B cell (primary cell): ENCODE measurements at regions not wholly inside any gene's neighbourhood (a gene's known extent, or its start where the extent isn't known, plus 50 kb on each side); places are given as distances from the start of the nearest gene placed in this dataset.

Experiments
- ATAC-seq: fragments of 200-7000 bp; cut with Tn5 transposase; one replicate; pipeline ENCODE4 v1.10.0; 2021; ENCODE audit warnings: low read depth, mild to moderate bottlenecking, moderate number of reproducible peaks, moderate library complexity
- CTCF ChIA-PET: fragments of 350-600 bp; sonication (Branson Sonifier 250); formaldehyde crosslinking; loops from one replicate; lab custom pipeline; 2021; ENCODE audit warnings: antibody characterized with exemption, inconsistent platforms; lab: Charles Lee
- POLR2A ChIA-PET: fragments of 350-600 bp; sonication (Branson Sonifier 250); formaldehyde crosslinking; loops from one replicate; lab custom pipeline; 2021; ENCODE audit warnings: antibody characterized with exemption; lab: Charles Lee
- DNase-seq: peaks from one replicate; pipeline ENCODE4 v3.0.0; 2013
- H2AFZ ChIP-seq: 2 replicates; pipeline ENCODE4 v1.6.1; 2012; ENCODE audit warnings: mild to moderate bottlenecking, low read depth, low read length; ENCODE audit not compliant: insufficient read depth, poor library complexity, severe bottlenecking
- H3K27ac ChIP-seq, 2 donors: 1 replicate in 1 of 2; 2 replicates in 1 of 2; pipeline ENCODE4 v1.5.1; 2012 to 2013; ENCODE audit warnings: low read length in 2 of 2, mild to moderate bottlenecking in 2 of 2, moderate library complexity in 1 of 2
- H3K27me3 ChIP-seq, 4 experiments: fragments of 200-600 bp in 1 of 4; sonication (generic) in 1 of 4; replicated peaks in 1 of 4; 1 replicate in 2 of 4; 2 replicates in 2 of 4; pipeline versions ENCODE4 v1.6.1 to v1.7.0; 2013 to 2016; ENCODE audit warnings: low read length in 3 of 4, mild to moderate bottlenecking in 2 of 4, mixed read lengths in 1 of 4, moderate library complexity in 1 of 4; ENCODE audit not compliant: insufficient read depth in 4 of 4, control insufficient read depth in 3 of 4; ENCODE audit errors: control extremely low read depth in 1 of 4
- H3K36me3 ChIP-seq, 2 experiments: replicated peaks in 1 of 2; 1 replicate in 1 of 2; 2 replicates in 1 of 2; pipeline versions ENCODE4 v1.6.1 to v1.7.1; 2013; ENCODE audit warnings: low read length in 1 of 2; ENCODE audit not compliant: insufficient read depth in 2 of 2, control insufficient read depth in 1 of 2; ENCODE audit errors: control extremely low read depth in 1 of 2, extremely low read depth in 1 of 2
- H3K4me1 ChIP-seq, 2 donors: fragments of 200-600 bp in 1 of 2; sonication (generic) in 1 of 2; 1 replicate in 1 of 2; 2 replicates in 1 of 2; pipeline versions ENCODE4 v1.5.1 to v1.6.1; 2013 to 2017; ENCODE audit warnings: low read length in 2 of 2; ENCODE audit not compliant: control insufficient read depth in 2 of 2, insufficient read depth in 2 of 2
- H3K4me2 ChIP-seq: replicated peaks from 2 replicates; pipeline ENCODE3; 2012; ENCODE audit warnings: mild to moderate bottlenecking, low read depth, low read length; ENCODE audit not compliant: poor library complexity, severe bottlenecking
- H3K4me3 ChIP-seq, 5 experiments: fragments of 200-600 bp in 1 of 5; sonication (generic) in 1 of 5; 1 replicate in 3 of 5; 2 replicates in 2 of 5; pipeline versions ENCODE4 v1.5.1 to v1.7.0; 2011 to 2016; ENCODE audit warnings: low read length in 4 of 5, mild to moderate bottlenecking in 4 of 5, low read depth in 2 of 5, control low read depth in 1 of 5, moderate library complexity in 1 of 5; ENCODE audit not compliant: insufficient read depth in 1 of 5; ENCODE audit errors: control extremely low read depth in 1 of 5, extremely low read depth in 1 of 5
- H3K79me2 ChIP-seq: fragments of 200-600 bp; sonication (generic); one replicate; pipeline ENCODE4 v1.6.0; 2016; ENCODE audit warnings: low read length; ENCODE audit not compliant: control insufficient read depth, insufficient read depth
- H3K9ac ChIP-seq: fragments of 200-600 bp; sonication (generic); 2 replicates; pipeline ENCODE4 v1.6.1; 2017; ENCODE audit warnings: mild to moderate bottlenecking, low read length, moderate library complexity
- H3K9me3 ChIP-seq, 3 donors: one replicate each; pipeline versions ENCODE4 v1.6.1 to v1.7.1; 2013; ENCODE audit warnings: low read length in 2 of 3; ENCODE audit not compliant: control insufficient read depth in 2 of 3, insufficient read depth in 1 of 3; ENCODE audit errors: control extremely low read depth in 1 of 3
- H4K20me1 ChIP-seq: 2 replicates; pipeline ENCODE4 v1.6.0; 2012; ENCODE audit warnings: mild to moderate bottlenecking, low read length; ENCODE audit not compliant: insufficient read depth, control insufficient read depth, poor library complexity, severe bottlenecking
- H3K27ac Mint-ChIP-seq: one replicate; pipeline ENCODE4 v1.8.0; 2021; ENCODE audit warnings: mixed read lengths
- H3K27me3 Mint-ChIP-seq: one replicate; pipeline ENCODE4 v1.8.0; 2021; ENCODE audit warnings: mixed read lengths
- H3K4me1 Mint-ChIP-seq: one replicate; pipeline ENCODE4 v1.8.0; 2021; ENCODE audit warnings: mixed read lengths
- H3K4me3 Mint-ChIP-seq: one replicate; pipeline ENCODE4 v1.8.0; 2021; ENCODE audit warnings: mixed read lengths
- H3K9me3 Mint-ChIP-seq: one replicate; pipeline ENCODE4 v1.8.0; 2022; ENCODE audit warnings: mixed read lengths; ENCODE audit not compliant: insufficient read depth
- CTCF ChIP-seq: fragments of 200-600 bp; IDR thresholded peaks from one replicate; pipeline ENCODE4 v1.8.0; 2022; ENCODE audit warnings: antibody characterized with exemption, mild to moderate bottlenecking
- EZH2 ChIP-seq: IDR thresholded peaks from 2 replicates; pipeline ENCODE4 v1.6.1; 2012; ENCODE audit warnings: borderline replicate concordance, low read depth, mild to moderate bottlenecking, moderate library complexity, low read length; ENCODE audit not compliant: insufficient read depth, poor library complexity, severe bottlenecking
- WGBS: methylation state at CpG from one replicate; pipeline ENCODE4 v1.1.5; 2013; ENCODE audit warnings: missing lambda C conversion rate; ENCODE audit not compliant: insufficient coverage; 5-methylcytosine and 5-hydroxymethylcytosine counted together
- intact Hi-C: fragments of 100-400 bp; cut with micrococcal nuclease; formaldehyde crosslinking; loops from one replicate; pipeline ENCODE4 v1.10.0; 2022

GRCh38 chr4:73343432-73343831 lies 60.7 kb upstream of the ALB start:
- Histone ChIP-seq H2AFZ (no peak overlapping the region), H4K20me1 (no peaks in the 10 kb centered on the region), H3K9me3 (no peaks in the 10 kb centered on the region), H3K79me2 (no peaks in the 10 kb centered on the region), H3K9ac (no peak overlapping the region), H3K27me3 (no peaks in the 10 kb centered on the region), H3K36me3 (no peaks in the 10 kb centered on the region), H3K4me2 (no peak overlapping the region), H3K4me1 (no peaks in the 10 kb centered on the region), H3K4me3 (no peak overlapping the region), H3K27ac (no peak overlapping the region)
- POLR2A ChIA-PET = no interaction called here
- Mint-ChIP-seq H3K27ac (no peak overlapping the region), H3K4me1 (no peaks in the 10 kb centered on the region), H3K4me3 (no peak overlapping the region), H3K27me3 (peaks cover 11% of the 10 kb centered on the region), H3K9me3 (no peaks in the 10 kb centered on the region)
- no peak for TF ChIP-seq EZH2
- TF ChIP-seq CTCF = no peak
- DNase-seq (no peak), ATAC-seq (no peak)
- WGBS = 100% methylated on average over 1 of the region's 4 CpGs
- intact Hi-C loops = no loop called here
- CTCF ChIA-PET = no interaction called here

- no peaks in the 10 kb centered on the region for H3K79me2 ChIP-seq
- H3K4me3 ChIP-seq = no peak overlapping the region
- no peak overlapping the region for H3K27ac ChIP-seq
- no peak overlapping the region for H2AFZ ChIP-seq
- Mint-ChIP-seq H3K4me1 (no peaks in the 10 kb centered on the region), H3K9me3 (no peaks in the 10 kb centered on the region), H3K27ac (no peak overlapping the region), H3K4me3 (no peak overlapping the region), H3K27me3 (peaks cover 10% of the 10 kb centered on the region)
- no peak overlapping the region for H3K4me2 ChIP-seq
- H3K36me3 ChIP-seq = no peaks in the 10 kb centered on the region
- CTCF ChIA-PET = interaction anchor here (0.8 kb wide), 1 partner anchor 313 kb away, joined by 4 read pairs; no protein-coding TSS in a partner anchor
- no peaks in the 10 kb centered on the region for H3K27me3 ChIP-seq
- ATAC-seq (no peak), DNase-seq (peak; percentile 3)
- TF ChIP-seq EZH2 (no peak), CTCF (no peak)
- no peak overlapping the region for H3K9ac ChIP-seq
- no peaks in the 10 kb centered on the region for H4K20me1 ChIP-seq
- no CpG with 5 or more reads among the region's 4 CpGs for WGBS
- H3K4me1 ChIP-seq = no peaks in the 10 kb centered on the region
- POLR2A ChIA-PET = no interaction called here
- H3K9me3 ChIP-seq = no peaks in the 10 kb centered on the region
- intact Hi-C loops = no loop called here
These were observed 62.6 kb upstream of the ALB start for GRCh38 chr4:73341454-73341853.
